Right lobe of liver (tissue), 6 donors: ENCODE measurements at regions not wholly inside any gene's neighbourhood (a gene's known extent, or its start where the extent isn't known, plus 50 kb on each side); places are given as distances from the start of the nearest gene placed in this dataset.
A peak's percentile ranks its signal among the peaks of the same experiment; 100 is the strongest.

Experiments
- ATAC-seq, 4 donors: fragments of 200-7000 bp; cut with Tn5 transposase; one replicate each; pipeline ENCODE4 v1.9.1; 2020; ENCODE audit warnings: mild to moderate bottlenecking in 4 of 4, moderate library complexity in 4 of 4
- DNase-seq, 3 donors: peaks; one replicate each; pipeline ENCODE4 v3.0.0-alpha.2; 2020
- H3K27ac ChIP-seq, 3 donors: fragments of 200-600 bp; one replicate each; pipeline ENCODE4 v1.8.0; 2022
- H3K27me3 ChIP-seq, 2 donors: fragments of 200-600 bp; one replicate each; pipeline ENCODE4 v1.8.0; 2022
- H3K36me3 ChIP-seq, 4 donors: fragments of 200-600 bp; sonication (generic) in 1 of 4; one replicate each; pipeline versions ENCODE4 v1.5.1 to v1.8.0; 2017 to 2022; ENCODE audit warnings: control low read depth in 1 of 4
- H3K4me1 ChIP-seq, 4 donors: fragments of 200-600 bp; sonication (generic) in 1 of 4; one replicate each; pipeline versions ENCODE4 v1.5.1 to v1.8.0; 2017 to 2022; ENCODE audit warnings: control low read depth in 1 of 4
- H3K4me3 ChIP-seq, 3 donors: fragments of 200-600 bp; one replicate each; pipeline ENCODE4 v1.8.0; 2022
- H3K9me3 ChIP-seq, 4 donors: fragments of 200-600 bp; sonication (generic) in 1 of 4; one replicate each; pipeline versions ENCODE4 v1.5.1 to v1.8.0; 2017 to 2022; ENCODE audit warnings: control low read depth in 1 of 4
- POLR2A ChIP-seq: fragments of 450-650 bp; IDR thresholded peaks from one replicate; pipeline ENCODE4 v1.6.1; 2017; ENCODE audit warnings: antibody characterized with exemption, mild to moderate bottlenecking
- WGBS: methylation state at CpG from one replicate; pipeline ENCODE4 v1.1.6; 2018; ENCODE audit warnings: low coverage, low lambda C conversion rate; ENCODE audit not compliant: insufficient coverage; ENCODE audit errors: missing lambda C conversion rate; 5-methylcytosine and 5-hydroxymethylcytosine counted together
- intact Hi-C, 2 donors: fragments of 100-400 bp; cut with DNase I; formaldehyde crosslinking; loops; one replicate each; pipeline versions ENCODE4 v1.11.2 to v1.14.1; 2022
- TF ChIP-seq, protein P1 (sequence below), 4 donors: fragments of 200-600 bp in 3 of 4; fragments of 450-650 bp in 1 of 4; IDR thresholded peaks; one replicate each; pipeline versions ENCODE4 v1.5.1 to v1.8.0; 2016 to 2022; ENCODE audit warnings: antibody characterized with exemption in 4 of 4, mild to moderate bottlenecking in 2 of 4
- donor health status: DM: no; HTN: yes; CAD: no.
- donor health status: DM: no; HTN: no; CAD: no.
- donor health status: DM: no; HTN: no; CAD: no.
- donor health status: DM: no; HTN: yes; CAD: no.
- donor health status: DM: no; HTN: yes; CAD: no.

DNA sequence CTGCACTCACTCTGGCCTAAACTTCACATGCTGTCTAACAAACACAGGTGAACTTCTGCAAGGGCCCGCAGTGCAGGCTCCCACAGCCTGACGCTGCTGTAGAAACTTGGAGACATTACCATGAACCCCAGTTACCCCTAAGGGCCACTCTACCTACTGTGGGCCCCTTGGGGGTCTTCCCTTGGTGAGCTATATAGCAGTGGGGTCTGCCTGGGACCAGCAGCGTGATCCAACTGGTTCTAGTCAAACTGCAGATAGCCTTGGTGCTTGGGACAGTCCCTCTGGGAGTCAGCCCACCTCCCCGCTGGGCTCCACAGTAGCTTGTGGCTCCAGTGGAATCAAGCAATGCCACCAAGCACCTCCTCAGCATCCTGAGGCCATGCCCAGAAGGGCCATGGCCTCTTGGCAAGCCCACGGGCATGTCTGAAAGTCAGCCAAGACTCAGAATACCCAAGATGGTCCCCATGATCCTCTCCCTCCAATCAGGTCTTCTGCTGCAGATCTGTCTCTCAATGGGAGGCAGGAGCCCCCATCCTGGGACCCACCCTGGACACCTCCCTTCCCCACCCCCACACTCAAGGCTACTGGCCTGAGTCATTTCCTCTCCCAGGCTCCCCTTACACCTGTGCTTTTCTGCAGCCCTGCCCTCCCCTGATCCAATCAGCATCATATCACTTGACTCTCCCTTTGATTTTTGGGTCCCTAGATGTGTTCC lies 230.0 kb upstream of the IRX1 start:
- no peaks in the 10 kb centered on the region for H3K9me3 ChIP-seq
- TF ChIP-seq, protein P1, sequence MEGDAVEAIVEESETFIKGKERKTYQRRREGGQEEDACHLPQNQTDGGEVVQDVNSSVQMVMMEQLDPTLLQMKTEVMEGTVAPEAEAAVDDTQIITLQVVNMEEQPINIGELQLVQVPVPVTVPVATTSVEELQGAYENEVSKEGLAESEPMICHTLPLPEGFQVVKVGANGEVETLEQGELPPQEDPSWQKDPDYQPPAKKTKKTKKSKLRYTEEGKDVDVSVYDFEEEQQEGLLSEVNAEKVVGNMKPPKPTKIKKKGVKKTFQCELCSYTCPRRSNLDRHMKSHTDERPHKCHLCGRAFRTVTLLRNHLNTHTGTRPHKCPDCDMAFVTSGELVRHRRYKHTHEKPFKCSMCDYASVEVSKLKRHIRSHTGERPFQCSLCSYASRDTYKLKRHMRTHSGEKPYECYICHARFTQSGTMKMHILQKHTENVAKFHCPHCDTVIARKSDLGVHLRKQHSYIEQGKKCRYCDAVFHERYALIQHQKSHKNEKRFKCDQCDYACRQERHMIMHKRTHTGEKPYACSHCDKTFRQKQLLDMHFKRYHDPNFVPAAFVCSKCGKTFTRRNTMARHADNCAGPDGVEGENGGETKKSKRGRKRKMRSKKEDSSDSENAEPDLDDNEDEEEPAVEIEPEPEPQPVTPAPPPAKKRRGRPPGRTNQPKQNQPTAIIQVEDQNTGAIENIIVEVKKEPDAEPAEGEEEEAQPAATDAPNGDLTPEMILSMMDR (IDR thresholded peaks at IDR 0.05): no peak
- TF ChIP-seq POLR2A: no peak
- intact Hi-C loops: no loop called here
- 54% methylated on average over 2 of the region's 5 CpGs for WGBS
- no peaks in the 10 kb centered on the region for H3K4me1 ChIP-seq
- H3K27ac ChIP-seq: no peak overlapping the region
- H3K36me3 ChIP-seq: no peaks in the 10 kb centered on the region
- H3K27me3 ChIP-seq: no peaks in the 10 kb centered on the region
- no peak overlapping the region for H3K4me3 ChIP-seq
- DNase-seq: peak in 1 of 3 donors; percentile 24
- peak in 1 of 4 donors; percentile 36 for ATAC-seq

DNA sequence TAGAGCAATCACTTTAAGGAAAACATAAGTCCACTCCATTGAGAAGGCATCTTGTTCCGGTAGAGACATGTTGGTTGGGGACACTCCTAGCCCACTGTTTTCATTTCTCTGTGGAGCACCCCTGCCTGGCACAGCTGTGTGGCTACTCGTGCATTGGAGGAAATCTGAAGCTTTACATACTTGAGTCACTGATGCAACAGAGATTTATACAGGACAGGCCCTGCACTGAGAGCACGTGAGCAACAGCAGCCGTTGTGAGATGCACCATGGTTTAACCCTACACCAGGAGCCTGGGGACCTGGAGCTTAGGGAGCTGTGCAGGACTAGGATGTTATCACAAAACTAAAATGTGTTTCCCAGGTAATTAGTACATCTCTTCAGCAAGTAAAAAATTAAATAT lies 230.7 kb upstream of the IRX1 start:
- Histone ChIP-seq H3K4me3 (no peak overlapping the region), H3K9me3 (no peaks in the 10 kb centered on the region), H3K27me3 (no peaks in the 10 kb centered on the region), H3K36me3 (no peaks in the 10 kb centered on the region), H3K4me1 (no peaks in the 10 kb centered on the region), H3K27ac (no peak overlapping the region)
- ATAC-seq (no peak), DNase-seq (peak in 1 of 3 donors; percentile 9)
- 19% methylated on average over 3 of the region's 4 CpGs for WGBS
- intact Hi-C loops: no loop called here
- TF ChIP-seq, protein P1 (IDR thresholded peaks at IDR 0.05): no peak
- no peak for TF ChIP-seq POLR2A

DNA sequence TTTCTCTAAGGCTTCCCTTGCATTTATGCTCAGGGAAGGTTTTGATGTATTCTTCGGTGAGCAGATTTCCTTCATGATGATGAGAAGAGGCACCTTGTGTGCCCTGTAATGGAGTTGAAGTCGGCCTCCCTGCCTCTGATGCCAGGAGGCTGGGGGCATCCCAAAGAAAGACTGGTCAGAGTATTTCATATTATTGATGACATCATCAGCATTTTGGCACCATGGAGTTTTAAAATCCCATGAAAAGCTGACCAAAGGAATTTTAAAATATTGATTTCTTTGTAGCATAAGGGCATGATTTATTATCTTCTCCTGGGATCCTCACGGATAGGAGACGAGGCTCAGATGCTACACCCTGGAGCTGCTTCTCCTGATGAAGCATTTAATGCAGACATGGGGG lies 231.2 kb upstream of the IRX1 start:
- WGBS: 69% methylated on average over 4 of the region's 4 CpGs
- ATAC-seq (no peak), DNase-seq (no peak)
- no peak overlapping the region for H3K4me3 ChIP-seq
- no peak overlapping the region for H3K27ac ChIP-seq
- no peaks in the 10 kb centered on the region for H3K9me3 ChIP-seq
- intact Hi-C loops: no loop called here
- no peaks in the 10 kb centered on the region for H3K36me3 ChIP-seq
- no peaks in the 10 kb centered on the region for H3K27me3 ChIP-seq
- H3K4me1 ChIP-seq: no peaks in the 10 kb centered on the region
- TF ChIP-seq POLR2A: no peak
- TF ChIP-seq, protein P1 (IDR thresholded peaks at IDR 0.05): no peak

DNA sequence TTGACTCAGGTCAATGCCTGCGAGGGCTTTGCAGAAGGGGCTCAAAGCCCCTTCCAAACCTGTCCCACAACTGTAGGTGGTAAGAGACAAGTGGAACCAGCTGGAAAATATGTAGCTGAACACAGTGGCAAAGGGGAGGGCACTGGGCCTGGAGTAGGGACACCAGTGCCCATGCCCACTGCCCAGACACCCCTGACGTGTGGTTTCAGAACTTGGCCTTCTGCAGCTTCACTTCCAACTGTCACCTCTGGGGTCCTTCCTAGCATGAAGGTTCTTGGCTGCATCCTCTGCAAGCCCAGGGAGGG lies 233.1 kb upstream of the IRX1 start:
- peak in 1 of 3 donors; percentile 26 for DNase-seq
- no peaks in the 10 kb centered on the region for H3K27me3 ChIP-seq
- H3K4me3 ChIP-seq: no peak overlapping the region
- no peaks in the 10 kb centered on the region for H3K36me3 ChIP-seq
- no peak for ATAC-seq
- H3K4me1 ChIP-seq: no peaks in the 10 kb centered on the region
- H3K9me3 ChIP-seq: no peaks in the 10 kb centered on the region
- TF ChIP-seq POLR2A: no peak
- TF ChIP-seq, protein P1 (IDR thresholded peaks at IDR 0.05): no peak
- H3K27ac ChIP-seq: no peak overlapping the region
- 50% methylated on average over 1 of the region's 2 CpGs for WGBS
- intact Hi-C loops: no loop called here
